Activated naive CD4-positive, alpha-beta T cell treated with anti-CD3 and anti-CD28 coated beads, Interleukin-2, amount 10 ng/mL, durations not matched to agents 7 days and 5 days (primary cell): ENCODE measurements at regions not wholly inside any gene's neighbourhood (a gene's known extent, or its start where the extent isn't known, plus 50 kb on each side); places are given as distances from the start of the nearest gene placed in this dataset.
"Not testable (repeated sequence)": the region's sequence is repeated elsewhere in the genome, so short reads cannot be mapped to it uniquely, and the experiment has no call there.

Experiments used
- CTCF ChIA-PET: fragments of 350-600 bp; sonication (Branson Sonifier 250); formaldehyde crosslinking; loops from one replicate; lab custom pipeline; 2021; ENCODE audit warnings: antibody characterized with exemption; lab: Charles Lee
- DNase-seq: peaks from one replicate; pipeline ENCODE4 v3.0.0-alpha.2; 2020
- H3K27ac Mint-ChIP-seq: one replicate; pipeline ENCODE4 v1.8.0; 2021; ENCODE audit warnings: mild to moderate bottlenecking, moderate library complexity, mixed read lengths
- H3K27me3 Mint-ChIP-seq: one replicate; pipeline ENCODE4 v1.8.0; 2021; ENCODE audit warnings: mild to moderate bottlenecking, mixed read lengths
- H3K36me3 Mint-ChIP-seq: one replicate; pipeline ENCODE4 v1.8.0; 2021; ENCODE audit warnings: mixed read lengths
- H3K4me1 Mint-ChIP-seq: one replicate; pipeline ENCODE4 v1.8.0; 2021; ENCODE audit warnings: mixed read lengths
- H3K4me3 Mint-ChIP-seq: one replicate; pipeline ENCODE4 v1.8.0; 2021; ENCODE audit warnings: mild to moderate bottlenecking, moderate library complexity, mixed read lengths
- H3K9me3 Mint-ChIP-seq: one replicate; pipeline ENCODE4 v1.8.0; 2021; ENCODE audit warnings: mixed read lengths

DNA sequence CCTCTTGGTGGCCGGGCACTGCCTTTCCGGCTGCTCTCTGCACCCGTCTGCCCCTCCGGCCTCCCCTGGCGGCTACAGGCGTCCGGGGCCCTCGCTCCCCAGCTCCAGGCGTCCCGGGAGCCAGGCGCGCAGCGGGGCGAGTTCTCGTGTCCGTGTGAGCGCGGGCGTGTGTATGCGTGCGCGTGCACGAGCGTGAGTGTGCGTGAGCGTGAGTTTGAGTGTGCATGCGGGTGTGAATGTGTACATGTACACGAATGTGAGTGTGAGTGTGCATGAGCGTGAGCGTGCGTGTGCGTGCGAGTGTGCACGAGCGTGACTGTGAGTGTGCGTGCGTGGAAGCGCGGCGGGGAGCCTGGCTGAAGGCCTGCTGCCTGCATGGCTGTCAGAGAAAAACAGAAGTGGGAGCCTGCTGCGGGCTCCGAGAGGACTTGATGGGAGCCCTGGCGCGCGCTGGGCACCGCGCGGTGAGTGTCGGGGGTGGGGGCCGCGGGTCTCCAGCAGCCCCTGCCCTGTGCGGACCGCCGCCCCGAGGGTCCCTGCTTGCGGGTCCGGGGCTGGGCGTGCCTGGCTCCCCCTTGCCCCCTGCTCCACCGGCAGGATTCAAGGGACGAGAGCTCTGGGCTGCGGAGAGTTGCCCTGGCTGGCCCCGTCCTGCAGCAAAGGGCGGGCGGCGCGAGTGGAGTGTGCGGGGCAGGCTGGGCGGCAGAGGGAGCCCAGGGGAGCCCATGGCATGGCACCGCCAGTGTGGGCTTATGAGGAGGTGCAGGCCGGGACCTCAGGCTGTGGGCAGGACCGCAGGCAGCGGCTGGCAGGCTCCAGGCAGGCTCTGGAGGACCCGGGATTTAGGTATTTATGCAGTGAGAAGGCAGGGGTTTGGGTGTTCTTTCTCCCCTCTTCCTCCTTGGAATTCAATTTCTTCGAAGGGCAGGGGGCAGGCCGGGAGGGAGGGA lies 75.8 kb upstream of the EN2 start:
- H3K4me3 Mint-ChIP-seq = no peak overlapping the region
- no peaks in the 10 kb centered on the region for H3K9me3 Mint-ChIP-seq
- CTCF ChIA-PET = interaction anchor here (0.8 to 1.5 kb wide), 2 partner anchors 19 to 455 kb away, joined by 3 to 5 read pairs; no protein-coding TSS in a partner anchor
- no peaks in the 10 kb centered on the region for H3K36me3 Mint-ChIP-seq
- DNase-seq = no peak
- no peak overlapping the region for H3K27ac Mint-ChIP-seq
- H3K27me3 Mint-ChIP-seq = peaks cover 100% of the 10 kb centered on the region
- peaks cover 8% of the 10 kb centered on the region for H3K4me1 Mint-ChIP-seq

DNA sequence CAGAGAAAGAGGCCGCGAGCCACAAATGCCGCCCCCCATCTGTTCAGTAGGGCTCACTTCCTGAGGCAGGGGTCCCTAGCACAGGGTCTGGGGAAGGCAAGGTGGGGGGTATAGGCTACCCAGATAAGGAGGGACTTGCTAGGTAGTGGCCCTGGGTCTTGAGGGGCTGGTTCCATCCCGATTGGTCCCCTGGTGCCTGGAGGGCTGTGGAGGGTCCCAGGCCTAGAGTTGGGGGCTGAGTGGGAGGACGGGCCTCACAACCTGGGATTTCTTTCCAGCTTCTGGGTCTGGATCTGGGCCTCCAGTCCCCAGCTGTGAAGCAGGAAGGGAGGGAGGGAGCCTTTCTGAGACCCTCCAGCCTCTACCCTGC lies 75.1 kb upstream of the EN2 start:
- no peak overlapping the region for H3K4me3 Mint-ChIP-seq
- peaks cover 97% of the 10 kb centered on the region for H3K27me3 Mint-ChIP-seq
- CTCF ChIA-PET = interaction anchor here (0.8 to 1.5 kb wide), 2 partner anchors 20 to 455 kb away, joined by 3 to 5 read pairs; no protein-coding TSS in a partner anchor
- no peaks in the 10 kb centered on the region for H3K36me3 Mint-ChIP-seq
- no peak overlapping the region for H3K27ac Mint-ChIP-seq
- peaks cover 5% of the 10 kb centered on the region for H3K4me1 Mint-ChIP-seq
- H3K9me3 Mint-ChIP-seq = no peaks in the 10 kb centered on the region
- DNase-seq = no peak

GRCh38 chr7:155383756-155384491 lies 74.0 kb upstream of the EN2 start:
- H3K36me3 Mint-ChIP-seq = no peaks in the 10 kb centered on the region
- H3K4me3 Mint-ChIP-seq = no peak overlapping the region
- H3K27ac Mint-ChIP-seq = no peak overlapping the region
- peaks cover 3% of the 10 kb centered on the region for H3K4me1 Mint-ChIP-seq
- peaks cover 94% of the 10 kb centered on the region for H3K27me3 Mint-ChIP-seq
- no peaks in the 10 kb centered on the region for H3K9me3 Mint-ChIP-seq
- CTCF ChIA-PET = no interaction called here
- no peak for DNase-seq

GRCh38 chr7:155384751-155385150 lies 73.2 kb upstream of the EN2 start:
- CTCF ChIA-PET = no interaction called here
- H3K9me3 Mint-ChIP-seq = no peaks in the 10 kb centered on the region
- no peak overlapping the region for H3K27ac Mint-ChIP-seq
- H3K4me1 Mint-ChIP-seq = peaks cover 3% of the 10 kb centered on the region
- DNase-seq = no peak
- H3K27me3 Mint-ChIP-seq = peaks cover 94% of the 10 kb centered on the region
- H3K36me3 Mint-ChIP-seq = no peaks in the 10 kb centered on the region
- no peak overlapping the region for H3K4me3 Mint-ChIP-seq

GRCh38 chr7:155385182-155385581 lies 72.7 kb upstream of the EN2 start:
- CTCF ChIA-PET, H3K27ac Mint-ChIP-seq, DNase-seq, H3K9me3 Mint-ChIP-seq, H3K36me3 Mint-ChIP-seq, H3K4me3 Mint-ChIP-seq, H3K4me1 Mint-ChIP-seq: not testable (repeated sequence)
- H3K27me3 Mint-ChIP-seq = peaks cover 94% of the 10 kb centered on the region

GRCh38 chr7:155386608-155387007 lies 71.3 kb upstream of the EN2 start:
- CTCF ChIA-PET = interaction anchor here (1.6 kb wide), 1 partner anchor 459 kb away, joined by 4 read pairs; no protein-coding TSS in a partner anchor

DNA sequence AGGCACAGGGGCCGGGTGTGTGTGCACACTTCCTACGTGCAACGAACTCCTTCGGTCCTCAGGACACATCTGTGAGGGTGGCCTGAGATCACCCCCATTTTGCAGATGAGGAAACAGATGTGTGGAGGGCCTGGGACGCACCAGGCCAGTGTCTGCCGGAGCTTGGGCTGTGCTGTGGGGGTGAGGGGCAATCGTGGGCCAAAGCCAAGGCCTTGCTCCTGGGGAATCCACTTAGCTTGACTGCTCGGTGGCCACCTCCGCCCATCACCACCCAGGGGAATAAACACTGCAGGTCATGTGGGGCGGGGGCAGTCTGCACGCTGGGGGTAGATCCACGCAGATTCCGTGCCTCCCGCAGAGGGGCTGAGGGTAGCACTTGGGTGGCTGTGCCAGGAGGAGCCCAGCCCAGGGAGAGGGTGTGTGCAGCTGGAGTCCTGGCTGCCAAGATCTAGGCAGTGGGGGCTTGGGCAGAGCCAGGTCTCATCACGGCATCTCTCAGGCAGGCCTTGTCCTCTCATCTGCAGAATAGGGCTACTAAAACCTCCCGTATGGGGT lies 70.8 kb upstream of the EN2 start:
- no peaks in the 10 kb centered on the region for H3K4me1 Mint-ChIP-seq
- CTCF ChIA-PET = interaction anchor here (1.0 to 1.6 kb wide), 2 partner anchors 31 to 460 kb away, joined by 3 to 4 read pairs; no protein-coding TSS in a partner anchor
- no peaks in the 10 kb centered on the region for H3K9me3 Mint-ChIP-seq
- DNase-seq = no peak
- no peak overlapping the region for H3K4me3 Mint-ChIP-seq
- no peak overlapping the region for H3K27ac Mint-ChIP-seq
- H3K36me3 Mint-ChIP-seq = no peaks in the 10 kb centered on the region
- peaks cover 76% of the 10 kb centered on the region for H3K27me3 Mint-ChIP-seq

More at GRCh38 chr7:155386608-155387007, 71.3 kb upstream of the EN2 start:
- H3K27ac Mint-ChIP-seq = no peak overlapping the region
- H3K27me3 Mint-ChIP-seq = peaks cover 80% of the 10 kb centered on the region
- no peaks in the 10 kb centered on the region for H3K36me3 Mint-ChIP-seq
- DNase-seq = no peak
- H3K4me3 Mint-ChIP-seq = no peak overlapping the region
- H3K4me1 Mint-ChIP-seq = peaks cover 3% of the 10 kb centered on the region
- H3K9me3 Mint-ChIP-seq = no peaks in the 10 kb centered on the region

DNA sequence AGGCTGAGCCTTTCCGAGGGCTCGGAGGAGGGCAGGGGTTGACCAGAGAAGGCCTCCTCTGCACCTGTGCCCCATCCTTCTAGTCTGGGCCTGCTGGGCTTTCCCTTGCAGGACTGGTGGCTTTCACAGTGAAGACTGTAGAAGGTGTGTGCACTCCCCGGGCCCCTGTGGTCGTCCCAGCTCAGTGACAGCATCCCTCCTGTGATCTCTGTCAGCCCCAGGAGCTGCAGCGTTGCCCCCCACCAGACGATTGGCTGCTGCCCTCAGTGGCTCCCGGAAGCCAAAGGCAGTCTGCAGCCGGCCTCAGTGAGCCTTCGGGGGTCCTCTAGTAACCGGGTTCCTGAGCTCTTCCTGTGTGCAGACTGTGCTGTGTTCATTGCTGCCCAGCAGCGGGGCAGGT lies 69.4 kb upstream of the EN2 start:
- Mint-ChIP-seq H3K27me3 (peaks cover 71% of the 10 kb centered on the region), H3K27ac (no peak overlapping the region), H3K36me3 (no peaks in the 10 kb centered on the region), H3K4me3 (no peak overlapping the region), H3K9me3 (no peaks in the 10 kb centered on the region), H3K4me1 (no peaks in the 10 kb centered on the region)
- CTCF ChIA-PET = no interaction called here
- no peak for DNase-seq

DNA sequence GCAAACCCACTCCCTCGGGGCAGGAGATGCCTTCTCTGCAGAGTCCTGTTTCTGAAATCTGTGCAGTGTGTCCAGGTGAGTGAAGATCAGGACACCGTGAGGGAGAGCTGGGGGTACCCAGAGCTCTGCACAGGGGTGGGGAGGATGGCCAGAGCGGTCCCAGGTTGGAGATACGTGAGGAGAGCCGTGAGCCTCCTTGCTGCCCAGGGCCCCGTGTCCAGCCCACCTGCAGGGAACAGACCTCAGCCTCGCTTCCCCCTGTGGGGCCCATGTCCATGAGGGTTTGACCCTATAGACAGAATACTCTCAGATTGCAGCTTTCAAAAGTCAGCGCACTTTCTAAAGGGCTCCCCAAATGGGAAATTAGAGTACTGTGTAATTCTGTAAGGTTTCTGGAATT lies 66.5 kb upstream of the EN2 start:
- Mint-ChIP-seq H3K27me3 (peaks cover 60% of the 10 kb centered on the region), H3K4me1 (no peaks in the 10 kb centered on the region), H3K4me3 (no peak overlapping the region), H3K36me3 (no peaks in the 10 kb centered on the region), H3K9me3 (no peaks in the 10 kb centered on the region), H3K27ac (no peak overlapping the region)
- no peak for DNase-seq
- CTCF ChIA-PET = no interaction called here

DNA sequence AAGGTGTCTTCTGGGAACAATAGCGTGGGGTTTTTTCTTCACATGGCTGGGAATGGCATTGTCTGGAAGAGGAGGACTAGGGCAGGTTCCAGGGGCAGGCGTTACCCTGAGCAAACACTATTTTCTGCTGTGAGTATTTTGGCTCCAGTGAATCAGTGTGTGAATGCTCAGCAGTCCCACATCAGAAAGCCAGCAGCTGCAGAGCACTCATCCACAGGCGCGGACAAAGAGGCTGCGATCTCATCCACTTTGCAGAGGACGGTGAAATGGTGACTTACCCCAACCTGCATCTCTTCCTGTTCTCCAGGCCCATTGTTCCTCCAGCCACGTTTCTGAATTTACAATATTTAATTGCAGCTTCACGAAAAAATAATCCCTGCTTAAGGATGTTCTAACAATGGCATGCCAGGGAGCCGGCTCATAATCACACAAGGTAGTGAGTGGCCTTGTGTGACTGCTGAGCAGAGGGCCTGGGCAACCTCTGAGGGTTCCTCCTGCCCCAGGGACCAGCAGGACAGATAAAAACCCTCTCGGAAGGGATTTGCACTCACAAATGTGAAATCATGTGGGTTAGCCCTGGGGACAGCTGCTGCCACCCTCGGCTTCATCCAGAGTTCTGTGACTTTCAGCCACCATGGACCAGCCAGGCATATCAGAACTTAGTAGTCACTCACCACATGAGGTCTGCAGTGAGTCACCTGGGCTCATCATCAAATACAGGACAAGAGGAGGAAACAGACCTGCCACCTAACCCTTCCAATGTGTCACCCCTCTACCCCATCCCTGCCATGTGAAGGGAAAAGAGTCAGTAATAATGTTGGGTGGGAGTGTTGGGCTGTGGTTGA lies 65.0 kb upstream of the EN2 start:
- DNase-seq = no peak
- Mint-ChIP-seq H3K4me3 (no peak overlapping the region), H3K9me3 (no peaks in the 10 kb centered on the region), H3K4me1 (no peaks in the 10 kb centered on the region), H3K36me3 (no peaks in the 10 kb centered on the region), H3K27ac (no peak overlapping the region), H3K27me3 (peaks cover 49% of the 10 kb centered on the region)
- CTCF ChIA-PET = no interaction called here

GRCh38 chr7:155394413-155394812 lies 63.5 kb upstream of the EN2 start:
- H3K27ac Mint-ChIP-seq = no peak overlapping the region
- H3K4me1 Mint-ChIP-seq = no peaks in the 10 kb centered on the region
- peaks cover 39% of the 10 kb centered on the region for H3K27me3 Mint-ChIP-seq
- CTCF ChIA-PET = interaction anchor here (0.5 kb wide), 1 partner anchor 125 kb away, joined by 3 read pairs; no protein-coding TSS in a partner anchor
- H3K36me3 Mint-ChIP-seq = no peaks in the 10 kb centered on the region
- no peak for DNase-seq
- H3K4me3 Mint-ChIP-seq = no peak overlapping the region
- no peaks in the 10 kb centered on the region for H3K9me3 Mint-ChIP-seq

DNA sequence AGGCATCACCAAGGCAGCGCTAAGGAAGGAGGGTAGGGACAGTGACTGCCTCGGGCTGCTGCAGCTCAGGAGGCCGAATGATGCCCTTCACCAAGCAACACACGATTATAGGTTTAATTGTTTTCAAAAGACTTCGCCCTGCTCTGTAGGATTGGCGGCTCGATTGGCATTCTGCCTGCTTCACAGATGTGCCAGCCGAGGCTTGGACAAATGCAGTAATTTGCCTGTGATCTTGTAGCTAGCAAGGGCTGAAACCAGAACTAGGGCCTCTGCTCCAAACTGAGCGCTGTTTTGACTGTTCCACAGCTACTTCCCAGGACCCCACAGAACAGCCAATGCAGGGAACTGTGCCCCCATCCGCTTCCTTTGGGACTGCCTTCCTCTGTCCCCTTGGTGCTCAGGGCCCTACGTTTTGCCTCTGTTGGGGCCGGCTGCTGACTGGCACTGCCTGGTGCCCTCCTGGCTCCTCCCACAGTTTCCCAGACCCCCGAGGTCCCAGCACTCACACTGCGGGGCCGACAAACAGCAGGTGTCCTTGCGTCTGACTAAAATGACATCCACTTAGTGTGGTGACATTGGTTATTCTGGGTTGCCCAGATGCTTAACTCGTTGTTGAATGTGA lies 62.6 kb upstream of the EN2 start:
- DNase-seq = no peak
- H3K27ac Mint-ChIP-seq = no peak overlapping the region
- no peak overlapping the region for H3K4me3 Mint-ChIP-seq
- H3K27me3 Mint-ChIP-seq = peaks cover 31% of the 10 kb centered on the region
- CTCF ChIA-PET = interaction anchor here (0.8 kb wide), 1 partner anchor 15 kb away, joined by 3 read pairs; no protein-coding TSS in a partner anchor
- no peaks in the 10 kb centered on the region for H3K9me3 Mint-ChIP-seq
- no peaks in the 10 kb centered on the region for H3K4me1 Mint-ChIP-seq
- H3K36me3 Mint-ChIP-seq = no peaks in the 10 kb centered on the region

GRCh38 chr7:155396661-155397060 lies 61.3 kb upstream of the EN2 start:
- Mint-ChIP-seq H3K36me3 (no peaks in the 10 kb centered on the region), H3K9me3 (no peaks in the 10 kb centered on the region), H3K4me3 (no peak overlapping the region), H3K4me1 (no peaks in the 10 kb centered on the region), H3K27ac (no peak overlapping the region), H3K27me3 (peaks cover 39% of the 10 kb centered on the region)
- no peak for DNase-seq
- CTCF ChIA-PET = interaction anchor here (0.6 to 0.7 kb wide), 2 partner anchors 202 to 518 kb away, joined by 3 read pairs; no protein-coding TSS in a partner anchor
